HG02981 (cell line): ENCODE measurements at regions not wholly inside any gene's neighbourhood (a gene's known extent, or its start where the extent isn't known, plus 50 kb on each side); places are given as distances from the start of the nearest gene placed in this dataset.

Experiments
- ATAC-seq: cut with Tn5 transposase; IDR thresholded peaks from one replicate; pipeline ENCODE4 v1.9.1; 2021; ENCODE audit warnings: mild to moderate bottlenecking, moderate library complexity; ENCODE audit not compliant: unreplicated experiment

- peak; percentile 83 for ATAC-seq
Measured at GRCh38 chr1:181142096-181142958, 53.8 kb downstream of the IER5 start.

GRCh38 chr1:181143102-181143859 is 54.8 kb downstream of the IER5 start:
- no peak for ATAC-seq

- ATAC-seq = no peak
Measured at GRCh38 chr1:181144238-181144637, 55.7 kb downstream of the IER5 start.

- no peak for ATAC-seq
Measured at GRCh38 chr1:181148636-181149035, 60.1 kb downstream of the IER5 start.

- peak; percentile 69 for ATAC-seq
Measured at GRCh38 chr1:181149326-181150125, 61.0 kb downstream of the IER5 start.

GRCh38 chr1:181150273-181150672 is 61.8 kb downstream of the IER5 start:
- ATAC-seq = no peak

GRCh38 chr1:181150842-181151241 is 62.3 kb downstream of the IER5 start:
- no peak for ATAC-seq

- ATAC-seq = peak; percentile 37
Measured at GRCh38 chr1:181151378-181152326, 63.2 kb downstream of the IER5 start.

- peak; percentile 65 for ATAC-seq
Measured at GRCh38 chr1:181152892-181153633, 64.6 kb downstream of the IER5 start.

GRCh38 chr1:181153634-181153961 is 65.1 kb downstream of the IER5 start:
- ATAC-seq = no peak

- ATAC-seq = no peak
Measured at GRCh38 chr1:181155339-181155738, 66.8 kb downstream of the IER5 start.

- ATAC-seq = no peak
Measured at GRCh38 chr1:181159451-181160140, 71.1 kb downstream of the IER5 start.

- no peak for ATAC-seq
Measured at GRCh38 chr1:181160322-181160721, 71.8 kb downstream of the IER5 start.

GRCh38 chr1:181160998-181161870 is 72.7 kb downstream of the IER5 start:
- ATAC-seq = no peak

GRCh38 chr1:181163662-181164061 is 75.2 kb downstream of the IER5 start:
- ATAC-seq = no peak

GRCh38 chr1:181166377-181167196 is 78.1 kb downstream of the IER5 start:
- ATAC-seq = peak; percentile 95

GRCh38 chr1:181169281-181169865 is 80.9 kb downstream of the IER5 start:
- ATAC-seq = no peak
